CD14-positive monocyte (primary cell): ENCODE measurements at regions not wholly inside any gene's neighbourhood (a gene's known extent, or its start where the extent isn't known, plus 50 kb on each side); places are given as distances from the start of the nearest gene placed in this dataset.

ENCODE experiments used
- DNase-seq, 3 donors: peaks; one replicate each; pipeline ENCODE4 v3.0.0-alpha.2; 2011 to 2022
- H2AFZ ChIP-seq: 2 replicates; pipeline ENCODE4 v1.6.0; 2012; ENCODE audit warnings: mild to moderate bottlenecking, low read depth, low read length, inconsistent platforms; ENCODE audit not compliant: insufficient read depth, poor library complexity, severe bottlenecking
- H3K27ac ChIP-seq, 2 donors: 1 replicate in 1 of 2; 2 replicates in 1 of 2; pipeline ENCODE4 v1.5.1; 2012 to 2013; ENCODE audit warnings: low read length in 2 of 2, control low read depth in 1 of 2, inconsistent platforms in 1 of 2, low read depth in 1 of 2, mild to moderate bottlenecking in 1 of 2
- H3K27me3 ChIP-seq, 2 donors: one replicate each; pipeline versions ENCODE4 v1.6.0 to v1.6.1; 2011 to 2013; ENCODE audit warnings: low read length in 2 of 2; ENCODE audit not compliant: control insufficient read depth in 2 of 2, insufficient read depth in 2 of 2
- H3K36me3 ChIP-seq, 2 donors: replicated peaks in 1 of 2; 1 replicate in 1 of 2; 2 replicates in 1 of 2; pipeline versions ENCODE4 v1.5.1 to v1.6.1; 2012 to 2013; ENCODE audit warnings: low read length in 2 of 2, control low read depth in 1 of 2, inconsistent platforms in 1 of 2, mild to moderate bottlenecking in 1 of 2; ENCODE audit not compliant: insufficient read depth in 2 of 2, control insufficient read depth in 1 of 2
- H3K4me1 ChIP-seq, 2 donors: 1 replicate in 1 of 2; 2 replicates in 1 of 2; pipeline versions ENCODE4 v1.5.1 to v1.6.1; 2012 to 2013; ENCODE audit warnings: low read length in 2 of 2, control low read depth in 1 of 2, inconsistent platforms in 1 of 2, mild to moderate bottlenecking in 1 of 2, moderate library complexity in 1 of 2; ENCODE audit not compliant: insufficient read depth in 2 of 2, control insufficient read depth in 1 of 2
- H3K4me2 ChIP-seq: replicated peaks from 2 replicates; pipeline ENCODE3; 2012; ENCODE audit warnings: low read length, moderate library complexity, mild to moderate bottlenecking; ENCODE audit not compliant: poor library complexity, severe bottlenecking; ENCODE audit errors: extremely low read depth
- H3K4me3 ChIP-seq, 3 experiments: fragments of 200-600 bp in 1 of 3; sonication (generic) in 1 of 3; replicated peaks in 1 of 3; 1 replicate in 2 of 3; 2 replicates in 1 of 3; pipeline ENCODE4 v1.5.1; 2011 to 2013; ENCODE audit warnings: low read length in 3 of 3, mild to moderate bottlenecking in 3 of 3, control low read depth in 2 of 3, low read depth in 2 of 3, inconsistent platforms in 1 of 3, moderate library complexity in 1 of 3
- H3K79me2 ChIP-seq: 2 replicates; pipeline ENCODE4 v1.6.0; 2012; ENCODE audit warnings: mild to moderate bottlenecking, control low read depth, inconsistent platforms, low read length, moderate library complexity; ENCODE audit not compliant: insufficient read depth
- H3K9ac ChIP-seq: 2 replicates; pipeline ENCODE4 v1.6.0; 2017; ENCODE audit warnings: low read length, mild to moderate bottlenecking; ENCODE audit not compliant: insufficient read depth, poor library complexity, severe bottlenecking
- H3K9me3 ChIP-seq, 2 donors: replicated peaks in 1 of 2; 1 replicate in 1 of 2; 2 replicates in 1 of 2; pipeline versions ENCODE4 v1.5.1 to v1.6.1; 2012 to 2013; ENCODE audit warnings: low read length in 2 of 2, control low read depth in 1 of 2; ENCODE audit not compliant: control insufficient read depth in 1 of 2, insufficient read depth in 1 of 2
- H4K20me1 ChIP-seq: 2 replicates; pipeline ENCODE4 v1.6.0; 2012; ENCODE audit warnings: mild to moderate bottlenecking, low read length, control low read depth, moderate library complexity; ENCODE audit not compliant: insufficient read depth
- H3K27ac Mint-ChIP-seq, 7 donors: one replicate each; pipeline ENCODE4 v1.8.0; 2020; ENCODE audit warnings: mild to moderate bottlenecking in 7 of 7, mixed read lengths in 7 of 7, moderate library complexity in 6 of 7, inconsistent platforms in 2 of 7
- H3K27me3 Mint-ChIP-seq, 3 donors: one replicate each; pipeline ENCODE4 v1.8.0; 2021 to 2022; ENCODE audit warnings: low read depth in 3 of 3, mild to moderate bottlenecking in 3 of 3, mixed read lengths in 3 of 3, moderate library complexity in 3 of 3, inconsistent platforms in 1 of 3
- H3K36me3 Mint-ChIP-seq, 2 donors: one replicate each; pipeline ENCODE4 v1.8.0; 2020; ENCODE audit warnings: mixed read lengths in 2 of 2, inconsistent platforms in 1 of 2, mild to moderate bottlenecking in 1 of 2
- H3K4me1 Mint-ChIP-seq: one replicate; pipeline ENCODE4 v1.8.0; 2020; ENCODE audit warnings: mild to moderate bottlenecking, mixed read lengths
- H3K4me3 Mint-ChIP-seq, 2 donors: one replicate each; pipeline ENCODE4 v1.8.0; 2020; ENCODE audit warnings: mild to moderate bottlenecking in 2 of 2, mixed read lengths in 2 of 2, moderate library complexity in 1 of 2
- H3K9me3 Mint-ChIP-seq, 7 donors: one replicate each; pipeline ENCODE4 v1.8.0; 2020 to 2022; ENCODE audit warnings: mixed read lengths in 7 of 7, mild to moderate bottlenecking in 6 of 7, moderate library complexity in 6 of 7, inconsistent platforms in 2 of 7
- WGBS: methylation state at CpG from one replicate; pipeline ENCODE4 v1.1.5; 2013; ENCODE audit warnings: missing lambda C conversion rate; ENCODE audit not compliant: insufficient coverage; 5-methylcytosine and 5-hydroxymethylcytosine counted together
- intact Hi-C, 2 donors: fragments of 100-400 bp; cut with micrococcal nuclease; formaldehyde crosslinking; loops; one replicate each; pipeline versions ENCODE4 v1.15.0 to v1.15.1; 2023
- TF ChIP-seq, protein P1 (sequence below): fragments of 200-600 bp; IDR thresholded peaks from one replicate; pipeline ENCODE4 v1.8.0; 2022; ENCODE audit warnings: antibody characterized with exemption, mild to moderate bottlenecking

DNA sequence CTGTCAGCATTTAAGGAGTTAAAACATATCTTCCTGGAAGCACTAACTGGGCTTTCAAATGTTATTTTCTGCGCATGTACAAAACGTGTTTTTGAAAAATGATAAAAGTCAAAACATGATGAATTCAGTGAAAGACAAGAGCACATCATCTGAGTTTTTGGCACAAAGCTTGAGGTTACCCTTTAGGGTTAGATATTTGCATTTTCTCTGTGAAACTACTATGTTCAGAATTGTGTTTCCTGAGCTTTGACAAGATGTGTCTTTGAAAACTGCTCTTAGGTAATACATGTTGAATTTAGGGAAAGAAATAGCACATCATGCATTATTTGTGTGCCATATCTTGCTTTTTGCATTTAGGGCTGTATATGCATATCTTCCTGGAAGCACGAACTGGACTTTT lies 79.0 kb downstream of the ASCL4 start:
- Mint-ChIP-seq H3K9me3 (peaks cover 0 to 3% (median 0%) of the 10 kb centered on the region in 7 donors), H3K27ac (no peak overlapping the region), H3K4me3 (no peak overlapping the region), H3K27me3 (peaks cover 13 to 24% (median 15%) of the 10 kb centered on the region in 3 donors), H3K36me3 (no peaks in the 10 kb centered on the region), H3K4me1 (no peaks in the 10 kb centered on the region)
- no peaks in the 10 kb centered on the region for H3K79me2 ChIP-seq
- H2AFZ ChIP-seq, result no peak overlapping the region
- H3K4me3 ChIP-seq, result no peak overlapping the region
- no peak overlapping the region for H3K4me2 ChIP-seq
- peaks cover 18 to 24% of the 10 kb centered on the region in 2 donors for H3K27me3 ChIP-seq
- WGBS, result 79% methylated on average over 2 of the region's 3 CpGs
- no peaks in the 10 kb centered on the region for H3K36me3 ChIP-seq
- no peaks in the 10 kb centered on the region for H3K4me1 ChIP-seq
- no peak overlapping the region for H3K27ac ChIP-seq
- intact Hi-C loops, result no loop called here
- H3K9ac ChIP-seq, result no peak overlapping the region
- TF ChIP-seq, protein P1, sequence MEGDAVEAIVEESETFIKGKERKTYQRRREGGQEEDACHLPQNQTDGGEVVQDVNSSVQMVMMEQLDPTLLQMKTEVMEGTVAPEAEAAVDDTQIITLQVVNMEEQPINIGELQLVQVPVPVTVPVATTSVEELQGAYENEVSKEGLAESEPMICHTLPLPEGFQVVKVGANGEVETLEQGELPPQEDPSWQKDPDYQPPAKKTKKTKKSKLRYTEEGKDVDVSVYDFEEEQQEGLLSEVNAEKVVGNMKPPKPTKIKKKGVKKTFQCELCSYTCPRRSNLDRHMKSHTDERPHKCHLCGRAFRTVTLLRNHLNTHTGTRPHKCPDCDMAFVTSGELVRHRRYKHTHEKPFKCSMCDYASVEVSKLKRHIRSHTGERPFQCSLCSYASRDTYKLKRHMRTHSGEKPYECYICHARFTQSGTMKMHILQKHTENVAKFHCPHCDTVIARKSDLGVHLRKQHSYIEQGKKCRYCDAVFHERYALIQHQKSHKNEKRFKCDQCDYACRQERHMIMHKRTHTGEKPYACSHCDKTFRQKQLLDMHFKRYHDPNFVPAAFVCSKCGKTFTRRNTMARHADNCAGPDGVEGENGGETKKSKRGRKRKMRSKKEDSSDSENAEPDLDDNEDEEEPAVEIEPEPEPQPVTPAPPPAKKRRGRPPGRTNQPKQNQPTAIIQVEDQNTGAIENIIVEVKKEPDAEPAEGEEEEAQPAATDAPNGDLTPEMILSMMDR, result no peak
- H4K20me1 ChIP-seq, result no peaks in the 10 kb centered on the region
- H3K9me3 ChIP-seq, result no peaks in the 10 kb centered on the region
- no peak for DNase-seq

DNA sequence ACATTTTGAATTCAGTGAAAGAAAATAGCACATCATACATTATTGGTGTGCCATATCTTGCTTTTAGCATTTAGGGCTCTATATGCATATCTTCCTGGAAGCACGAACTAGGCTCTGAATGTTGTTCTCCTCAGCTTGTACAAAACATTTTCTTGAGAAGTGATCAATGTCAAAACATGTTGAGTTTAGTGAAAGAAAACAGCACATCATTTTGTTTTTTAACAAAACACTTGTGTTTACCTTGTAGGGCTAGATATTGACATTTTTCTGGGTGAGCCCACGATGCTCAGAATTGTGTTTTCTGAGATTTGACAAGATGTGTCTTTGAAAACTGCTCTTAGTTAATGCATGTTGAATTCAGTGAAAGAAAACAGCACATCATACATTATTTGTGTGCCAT lies 81.0 kb downstream of the ASCL4 start:
- Histone ChIP-seq H3K4me2 (no peak overlapping the region), H3K9ac (no peak overlapping the region), H2AFZ (no peak overlapping the region), H3K4me1 (no peaks in the 10 kb centered on the region), H3K27me3 (peaks cover 16 to 22% of the 10 kb centered on the region in 2 donors), H3K36me3 (no peaks in the 10 kb centered on the region), H3K9me3 (no peaks in the 10 kb centered on the region), H3K27ac (no peak overlapping the region), H3K4me3 (no peak overlapping the region), H4K20me1 (no peaks in the 10 kb centered on the region), H3K79me2 (no peaks in the 10 kb centered on the region)
- no peak for DNase-seq
- Mint-ChIP-seq H3K4me1 (no peaks in the 10 kb centered on the region), H3K27me3 (peaks cover 7 to 18% (median 13%) of the 10 kb centered on the region in 3 donors), H3K36me3 (no peaks in the 10 kb centered on the region), H3K4me3 (no peak overlapping the region), H3K9me3 (peaks cover 0 to 3% (median 0%) of the 10 kb centered on the region in 7 donors), H3K27ac (no peak overlapping the region)
- TF ChIP-seq, protein P1, result no peak
- intact Hi-C loops, result no loop called here
- WGBS, result 100% methylated on average over 1 of the region's 2 CpGs
